ENCODE measurements at regions not wholly inside any gene's neighbourhood (a gene's known extent, or its start where the extent isn't known, plus 50 kb on each side); places are given as distances from the start of the nearest gene placed in this dataset.

- TF ChIP-seq SP1 (IDR thresholded peaks at IDR 0.05): no peak
- no peak for TF ChIP-seq SUZ12 (IDR thresholded peaks at IDR 0.05)
- no peak for TF ChIP-seq FOXM1 (IDR thresholded peaks at IDR 0.05; ENCODE audit: borderline replicate concordance)
- no peak for TF ChIP-seq FOXK2 (IDR thresholded peaks at IDR 0.05)
- no peak for TF ChIP-seq BHLHE40 (IDR thresholded peaks at IDR 0.05; ENCODE audit: borderline replicate concordance)
Observed at GRCh38 chr3:11953778-11954177, 50.4 kb upstream of the SYN2 start.
